Endothelial cell of umbilical vein (primary cell): ENCODE measurements at regions not wholly inside any gene's neighbourhood (a gene's known extent, or its start where the extent isn't known, plus 50 kb on each side); places are given as distances from the start of the nearest gene placed in this dataset.

ENCODE experiments used
- BruUV-seq: library from RNA; stranded (reverse); fragments of 400-500 nt; replicated peaks from 2 replicates; lab custom pipeline; 2021; lab: Mats Ljungman, UMichigan
- CTCF ChIA-PET: fragments of 300-600, 350-600 bp; sonication (Branson Sonifier 250); formaldehyde crosslinking; loops from one replicate; lab custom pipeline; 2021; ENCODE audit warnings: antibody characterized with exemption, inconsistent platforms; lab: Charles Lee
- POLR2A ChIA-PET: fragments of 300-600, 350-600 bp; sonication (Branson Sonifier 250); formaldehyde crosslinking; loops from one replicate; lab custom pipeline; 2021; ENCODE audit warnings: antibody characterized with exemption, inconsistent platforms; lab: Charles Lee
- DNase-seq: peaks from one replicate; pipeline ENCODE4 v3.0.0-alpha.2; 2011; ENCODE audit warnings: low read depth, low spot score
- FAIRE-seq: peaks from 2 replicates; lab custom pipeline; 2011; peaks lifted over from hg19 to GRCh38; lab: Jason Lieb, UNC
- H2AFZ ChIP-seq: 2 replicates; pipeline ENCODE4 v1.6.0; 2012; ENCODE audit warnings: low read depth, low read length, control low read depth, inconsistent platforms
- H3K27ac ChIP-seq: 2 replicates; pipeline ENCODE4 v1.5.1; 2011; ENCODE audit warnings: low read depth, mild to moderate bottlenecking, control low read depth, low read length, moderate library complexity; ENCODE audit not compliant: insufficient read depth
- H3K27me3 ChIP-seq, 2 experiments: 2 replicates each; pipeline versions ENCODE4 v1.6.0 to v1.6.1; 2011; ENCODE audit warnings: low read length in 2 of 2, mixed read lengths in 1 of 2; ENCODE audit not compliant: control insufficient read depth in 2 of 2, insufficient read depth in 2 of 2
- H3K36me3 ChIP-seq, 2 experiments: 2 replicates in 1 of 2; 3 replicates in 1 of 2; pipeline ENCODE4 v1.5.1; 2011; ENCODE audit warnings: low read length in 2 of 2, mild to moderate bottlenecking in 1 of 2, moderate library complexity in 1 of 2; ENCODE audit not compliant: control insufficient read depth in 2 of 2, insufficient read depth in 2 of 2; ENCODE audit errors: extremely low read depth in 1 of 2
- H3K4me1 ChIP-seq: 3 replicates; pipeline ENCODE4 v1.5.1; 2011; ENCODE audit warnings: mild to moderate bottlenecking, low read length; ENCODE audit not compliant: control insufficient read depth, insufficient read depth; ENCODE audit errors: extremely low read depth
- H3K4me2 ChIP-seq: 2 replicates; pipeline ENCODE4 v1.6.1; 2011; ENCODE audit warnings: low read length, control low read depth, mixed read lengths; ENCODE audit not compliant: insufficient read depth
- H3K4me3 ChIP-seq, 3 experiments: fragments of 200-600 bp in 1 of 3; sonication (generic), shearing (Covaris generic) in 1 of 3; replicated peaks in 1 of 3; 2 replicates each; pipeline ENCODE4 v1.5.1; 2011 to 2016; ENCODE audit warnings: control low read depth in 3 of 3, low read length in 3 of 3, mild to moderate bottlenecking in 2 of 3, inconsistent platforms in 1 of 3, low read depth in 1 of 3, moderate library complexity in 1 of 3; ENCODE audit not compliant: insufficient read depth in 1 of 3
- H3K79me2 ChIP-seq: 2 replicates; pipeline ENCODE4 v1.6.0; 2012; ENCODE audit warnings: low read length, inconsistent platforms; ENCODE audit not compliant: control insufficient read depth, insufficient read depth
- H3K9ac ChIP-seq: replicated peaks from 2 replicates; pipeline ENCODE3; 2011; ENCODE audit warnings: low read length, control low read depth; ENCODE audit not compliant: insufficient read depth; ENCODE audit errors: extremely low read depth
- H3K9me1 ChIP-seq: replicated peaks from 3 replicates; pipeline ENCODE4 v1.6.0; 2011; ENCODE audit warnings: mild to moderate bottlenecking, low read length; ENCODE audit not compliant: control insufficient read depth, insufficient read depth; ENCODE audit errors: extremely low read depth
- H3K9me3 ChIP-seq: replicated peaks from 2 replicates; pipeline ENCODE4 v1.5.1; 2012; ENCODE audit warnings: low read length, inconsistent platforms; ENCODE audit not compliant: control insufficient read depth, insufficient read depth
- H4K20me1 ChIP-seq: replicated peaks from 2 replicates; pipeline ENCODE3; 2011; ENCODE audit warnings: mild to moderate bottlenecking, low read length; ENCODE audit not compliant: control insufficient read depth, insufficient read depth; ENCODE audit errors: extremely low read depth
- EZH2 ChIP-seq: IDR thresholded peaks from 2 replicates; pipeline ENCODE4 v1.6.1; 2012; ENCODE audit warnings: borderline replicate concordance, low read depth, mild to moderate bottlenecking, moderate library complexity, low read length, inconsistent platforms; ENCODE audit not compliant: severe bottlenecking
- FOS ChIP-seq: IDR thresholded peaks from 2 replicates; pipeline ENCODE4 v1.6.1; 2011; ENCODE audit warnings: mild to moderate bottlenecking, low read length, moderate library complexity, borderline replicate concordance; ENCODE audit not compliant: insufficient read depth
- GATA2 ChIP-seq: IDR thresholded peaks from 2 replicates; pipeline ENCODE4 v1.7.0; 2011; ENCODE audit warnings: low read depth, mild to moderate bottlenecking, moderate library complexity, mixed read lengths, low read length; ENCODE audit not compliant: insufficient read length, insufficient read depth
- JUN ChIP-seq: IDR thresholded peaks from 2 replicates; pipeline ENCODE4 v1.6.1; 2011; ENCODE audit warnings: borderline replicate concordance, low read depth; ENCODE audit not compliant: insufficient read length, insufficient read depth
- MYC ChIP-seq: IDR thresholded peaks from one replicate; pipeline ENCODE4 v1.6.1; 2011; ENCODE audit warnings: mild to moderate bottlenecking, low read depth, low read length
- POLR2A ChIP-seq: IDR thresholded peaks from 2 replicates; pipeline ENCODE4 v1.6.1; 2012; ENCODE audit warnings: low read depth, mild to moderate bottlenecking, control low read depth, low read length
- POLR2AphosphoS5 ChIP-seq: IDR thresholded peaks from 2 replicates; pipeline ENCODE4 v1.6.1; 2012; ENCODE audit warnings: low read depth, mild to moderate bottlenecking, control low read depth, low read length, moderate library complexity; ENCODE audit not compliant: insufficient read depth
- dilution Hi-C: fragments of 300-500 bp; cut with MboI; formaldehyde crosslinking; loops from one replicate; pipeline ENCODE4 v1.15.0; 2019; ENCODE audit warnings: low sequenced_read_pairs; ENCODE audit not compliant: extremely low pct_ligation_motif_present
- intact Hi-C: fragments of 100-400 bp; cut with micrococcal nuclease; formaldehyde crosslinking; loops from one replicate; pipeline ENCODE4 v1.10.0; 2022
- TF ChIP-seq, protein P1 (sequence below): IDR thresholded peaks from 2 replicates; pipeline ENCODE4 v1.6.1; 2011; ENCODE audit not compliant: insufficient read depth, insufficient read length
- TF ChIP-seq, protein P2 (sequence below), 2 donors: IDR thresholded peaks; 1 replicate in 1 of 2; 2 replicates in 1 of 2; pipeline ENCODE4 v1.5.1; 2011; ENCODE audit warnings: low read length in 2 of 2, mild to moderate bottlenecking in 2 of 2, moderate library complexity in 2 of 2, control low read depth in 1 of 2, inconsistent platforms in 1 of 2, low read depth in 1 of 2; ENCODE audit not compliant: insufficient read depth in 1 of 2; ENCODE audit errors: extremely low read depth in 1 of 2

DNA sequence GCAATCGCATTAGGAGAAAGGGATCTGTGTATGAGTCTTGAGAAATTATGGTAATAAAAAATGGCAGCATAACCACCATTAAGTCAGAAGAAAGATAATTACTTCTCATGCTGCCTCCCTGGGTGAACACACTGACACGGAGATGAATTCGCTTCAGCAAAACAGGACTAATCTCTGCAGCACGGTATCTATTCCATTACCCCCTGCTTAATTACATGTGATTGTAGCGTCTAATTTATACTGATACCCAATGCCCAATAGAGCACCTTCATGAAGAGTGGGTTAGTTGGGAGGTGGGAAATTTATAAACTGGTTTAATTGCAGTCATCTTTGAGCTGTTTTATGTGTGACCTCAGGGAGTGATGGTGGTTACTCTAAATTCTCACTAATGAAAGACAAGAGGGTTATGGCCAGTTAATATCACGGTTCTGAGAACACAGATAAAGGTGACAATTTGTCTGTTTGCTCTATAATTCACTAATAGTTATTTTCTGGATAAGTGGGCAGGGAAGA lies 476.2 kb upstream of the SULF2 start:
- Histone ChIP-seq H3K36me3 (no peaks in the 10 kb centered on the region), H3K4me1 (no peaks in the 10 kb centered on the region), H3K79me2 (no peaks in the 10 kb centered on the region), H3K9me3 (no peaks in the 10 kb centered on the region), H3K4me2 (no peak overlapping the region), H3K9ac (no peak overlapping the region), H3K27me3 (peaks cover 3 to 11% of the 10 kb centered on the region in 2 experiments), H4K20me1 (no peaks in the 10 kb centered on the region), H3K9me1 (no peaks in the 10 kb centered on the region), H2AFZ (no peak overlapping the region), H3K27ac (no peak overlapping the region), H3K4me3 (no peak overlapping the region)
- BruUV-seq, result no TSS peak
- dilution Hi-C loops, result no loop called here
- no peak for DNase-seq
- intact Hi-C loops, result no loop called here
- FAIRE-seq, result no peak
- ChIA-PET POLR2A (no interaction called here), CTCF (interaction anchor here (1.6 kb wide), 1 partner anchor 35 kb away, joined by 3 read pairs; no protein-coding TSS in a partner anchor)
- no peak for TF ChIP-seq EZH2
- TF ChIP-seq POLR2AphosphoS5, result no peak
- TF ChIP-seq MYC, result no peak
- TF ChIP-seq, protein P1, sequence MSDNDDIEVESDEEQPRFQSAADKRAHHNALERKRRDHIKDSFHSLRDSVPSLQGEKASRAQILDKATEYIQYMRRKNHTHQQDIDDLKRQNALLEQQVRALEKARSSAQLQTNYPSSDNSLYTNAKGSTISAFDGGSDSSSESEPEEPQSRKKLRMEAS, result no peak
- TF ChIP-seq GATA2, result no peak
- no peak for TF ChIP-seq FOS
- TF ChIP-seq POLR2A, result no peak
- no peak for TF ChIP-seq JUN
- TF ChIP-seq, protein P2, sequence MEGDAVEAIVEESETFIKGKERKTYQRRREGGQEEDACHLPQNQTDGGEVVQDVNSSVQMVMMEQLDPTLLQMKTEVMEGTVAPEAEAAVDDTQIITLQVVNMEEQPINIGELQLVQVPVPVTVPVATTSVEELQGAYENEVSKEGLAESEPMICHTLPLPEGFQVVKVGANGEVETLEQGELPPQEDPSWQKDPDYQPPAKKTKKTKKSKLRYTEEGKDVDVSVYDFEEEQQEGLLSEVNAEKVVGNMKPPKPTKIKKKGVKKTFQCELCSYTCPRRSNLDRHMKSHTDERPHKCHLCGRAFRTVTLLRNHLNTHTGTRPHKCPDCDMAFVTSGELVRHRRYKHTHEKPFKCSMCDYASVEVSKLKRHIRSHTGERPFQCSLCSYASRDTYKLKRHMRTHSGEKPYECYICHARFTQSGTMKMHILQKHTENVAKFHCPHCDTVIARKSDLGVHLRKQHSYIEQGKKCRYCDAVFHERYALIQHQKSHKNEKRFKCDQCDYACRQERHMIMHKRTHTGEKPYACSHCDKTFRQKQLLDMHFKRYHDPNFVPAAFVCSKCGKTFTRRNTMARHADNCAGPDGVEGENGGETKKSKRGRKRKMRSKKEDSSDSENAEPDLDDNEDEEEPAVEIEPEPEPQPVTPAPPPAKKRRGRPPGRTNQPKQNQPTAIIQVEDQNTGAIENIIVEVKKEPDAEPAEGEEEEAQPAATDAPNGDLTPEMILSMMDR (IDR thresholded peaks at IDR 0.05; ENCODE audit: extremely low read depth in 1 of 2, insufficient read depth in 1 of 2, low read depth in 1 of 2, low read length in 2 of 2), result no peak
